ENCODE measurements at regions not wholly inside any gene's neighbourhood (a gene's known extent, or its start where the extent isn't known, plus 50 kb on each side); places are given as distances from the start of the nearest gene placed in this dataset.

GRCh38 chr3:153001210-153002078, 160.6 kb upstream of the RAP2B start:
- no peaks in the 10 kb centered on the region for H3K9me3 ChIP-seq (ENCODE audit: insufficient read depth, low read length, severe bottlenecking)
- DNase-seq, result no peak
- TF ChIP-seq EZH2 (IDR thresholded peaks at IDR 0.05; ENCODE audit: borderline replicate concordance, low read depth, low read length, severe bottlenecking) (no peak), CTCF (IDR thresholded peaks at IDR 0.05; ENCODE audit: borderline replicate concordance, extremely low read depth, low read length, poor library complexity, severe bottlenecking) (no peak)
- no peak overlapping the region for H3K4me3 ChIP-seq (ENCODE audit: low read depth in 1 of 2, low read length in 2 of 2)
- H3K4me1 ChIP-seq (ENCODE audit: insufficient read depth, low read length), result no peaks in the 10 kb centered on the region
- H2AFZ ChIP-seq (ENCODE audit: low read depth, low read length), result no peak overlapping the region
- no peak for ATAC-seq (ENCODE audit: insufficient read depth, low read depth)
- no peak overlapping the region for H3K9ac ChIP-seq (ENCODE audit: low read depth, low read length)
- no peaks in the 10 kb centered on the region for H3K36me3 ChIP-seq (ENCODE audit: insufficient read depth, low read length)
- H3K27me3 ChIP-seq (ENCODE audit: insufficient read depth, low read length, poor library complexity), result no peaks in the 10 kb centered on the region
- H3K4me2 ChIP-seq (ENCODE audit: insufficient read depth, low read length), result no peak overlapping the region
- H4K20me1 ChIP-seq (ENCODE audit: insufficient read depth, low read length), result no peaks in the 10 kb centered on the region
- no peak overlapping the region for H3K27ac ChIP-seq (ENCODE audit: low read length)
- H3K79me2 ChIP-seq (ENCODE audit: insufficient read depth, low read length), result no peaks in the 10 kb centered on the region

- no peaks in the 10 kb centered on the region for H3K27me3 ChIP-seq (ENCODE audit: insufficient read depth, low read length, poor library complexity)
- no peaks in the 10 kb centered on the region for H4K20me1 ChIP-seq (ENCODE audit: insufficient read depth, low read length)
- H2AFZ ChIP-seq (ENCODE audit: low read depth, low read length), result no peak overlapping the region
- ATAC-seq (ENCODE audit: insufficient read depth, low read depth) (no peak), DNase-seq (no peak)
- no peaks in the 10 kb centered on the region for H3K4me1 ChIP-seq (ENCODE audit: insufficient read depth, low read length)
- no peaks in the 10 kb centered on the region for H3K36me3 ChIP-seq (ENCODE audit: insufficient read depth, low read length)
- no peaks in the 10 kb centered on the region for H3K9me3 ChIP-seq (ENCODE audit: insufficient read depth, low read length, severe bottlenecking)
- H3K4me3 ChIP-seq (ENCODE audit: low read depth in 1 of 2, low read length in 2 of 2), result no peak overlapping the region
- no peak for TF ChIP-seq EZH2 (IDR thresholded peaks at IDR 0.05; ENCODE audit: borderline replicate concordance, low read depth, low read length, severe bottlenecking)
- TF ChIP-seq CTCF (IDR thresholded peaks at IDR 0.05; ENCODE audit: borderline replicate concordance, extremely low read depth, low read length, poor library complexity, severe bottlenecking), result no peak
- H3K79me2 ChIP-seq (ENCODE audit: insufficient read depth, low read length), result no peaks in the 10 kb centered on the region
- H3K27ac ChIP-seq (ENCODE audit: low read length), result no peak overlapping the region
- H3K9ac ChIP-seq (ENCODE audit: low read depth, low read length), result no peak overlapping the region
- H3K4me2 ChIP-seq (ENCODE audit: insufficient read depth, low read length), result no peak overlapping the region
Observed at GRCh38 chr3:153003441-153003840, 158.6 kb upstream of the RAP2B start.

- ATAC-seq (ENCODE audit: insufficient read depth, low read depth) (no peak), DNase-seq (no peak)
- Histone ChIP-seq H3K9ac (ENCODE audit: low read depth, low read length) (no peak overlapping the region), H3K27me3 (ENCODE audit: insufficient read depth, low read length, poor library complexity) (no peaks in the 10 kb centered on the region), H3K4me2 (ENCODE audit: insufficient read depth, low read length) (no peak overlapping the region), H3K9me3 (ENCODE audit: insufficient read depth, low read length, severe bottlenecking) (no peaks in the 10 kb centered on the region), H3K79me2 (ENCODE audit: insufficient read depth, low read length) (no peaks in the 10 kb centered on the region), H3K27ac (ENCODE audit: low read length) (no peak overlapping the region), H3K4me3 (ENCODE audit: low read depth in 1 of 2, low read length in 2 of 2) (no peak overlapping the region), H4K20me1 (ENCODE audit: insufficient read depth, low read length) (no peaks in the 10 kb centered on the region), H3K36me3 (ENCODE audit: insufficient read depth, low read length) (no peaks in the 10 kb centered on the region), H2AFZ (ENCODE audit: low read depth, low read length) (no peak overlapping the region), H3K4me1 (ENCODE audit: insufficient read depth, low read length) (no peaks in the 10 kb centered on the region)
- no peak for TF ChIP-seq CTCF (IDR thresholded peaks at IDR 0.05; ENCODE audit: borderline replicate concordance, extremely low read depth, low read length, poor library complexity, severe bottlenecking)
- no peak for TF ChIP-seq EZH2 (IDR thresholded peaks at IDR 0.05; ENCODE audit: borderline replicate concordance, low read depth, low read length, severe bottlenecking)
Observed at GRCh38 chr3:153003862-153004261, 158.2 kb upstream of the RAP2B start.
